GM12891 (cell line): ENCODE measurements at regions not wholly inside any gene's neighbourhood (a gene's known extent, or its start where the extent isn't known, plus 50 kb on each side); places are given as distances from the start of the nearest gene placed in this dataset.
"Not testable (repeated sequence)": the region's sequence is repeated elsewhere in the genome, so short reads cannot be mapped to it uniquely, and the experiment has no call there.

Experiments
- POLR2A ChIP-seq: IDR thresholded peaks from 2 replicates; pipeline ENCODE4 v1.6.1; 2011; ENCODE audit warnings: low read depth, low read length, control low read depth
- POLR2AphosphoS5 ChIP-seq: IDR thresholded peaks from 2 replicates; pipeline ENCODE4 v1.6.1; 2011; ENCODE audit warnings: low read depth, low read length, control low read depth
- POU2F2 ChIP-seq: IDR thresholded peaks from 2 replicates; pipeline ENCODE4 v1.6.1; 2011; ENCODE audit warnings: low read depth, mild to moderate bottlenecking, control low read depth, low read length, moderate library complexity
- SPI1 ChIP-seq: IDR thresholded peaks from 2 replicates; pipeline ENCODE4 v1.6.1; 2011; ENCODE audit warnings: low read depth, low read length, control low read depth
- TAF1 ChIP-seq: IDR thresholded peaks from 2 replicates; pipeline ENCODE4 v1.6.1; 2011; ENCODE audit warnings: low read depth, low read length, control low read depth

- not testable (repeated sequence) for TF ChIP-seq POLR2A, POLR2AphosphoS5, TAF1, SPI1, POU2F2
These were observed 93.1 kb downstream of the UNC93B1 start for GRCh38 chr11:67910803-67911202.
